T-cell (primary cell): ENCODE measurements at regions not wholly inside any gene's neighbourhood (a gene's known extent, or its start where the extent isn't known, plus 50 kb on each side); places are given as distances from the start of the nearest gene placed in this dataset.
"Not testable (repeated sequence)": the region's sequence is repeated elsewhere in the genome, so short reads cannot be mapped to it uniquely, and the experiment has no call there.

ENCODE experiments used
- ATAC-seq, 4 experiments: fragments of 200-7000 bp in 3 of 4; fragments of 150-1000 bp in 1 of 4; cut with Tn5 transposase; replicated peaks in 1 of 4; 1 replicate in 3 of 4; 2 replicates in 1 of 4; pipeline ENCODE4 v1.10.0; 2021; ENCODE audit warnings: moderate library complexity in 3 of 4, mild to moderate bottlenecking in 2 of 4, moderate number of reproducible peaks in 1 of 4
- CTCF ChIA-PET, 2 donors: fragments of 300-600 bp; sonication (Branson Sonifier 250); formaldehyde crosslinking; loops; one replicate each; lab custom pipeline; 2022; ENCODE audit warnings: antibody characterized with exemption in 2 of 2; lab: Charles Lee
- POLR2A ChIA-PET, 2 donors: fragments of 300-600 bp; sonication (Branson Sonifier 250); formaldehyde crosslinking; loops; one replicate each; lab custom pipeline; 2022; ENCODE audit warnings: antibody characterized with exemption in 2 of 2; lab: Charles Lee
- DNase-seq, 35 experiments: peaks; one replicate each; pipeline versions ENCODE4 v3.0.0 to v3.0.0-alpha.2; 2013 to 2023
- H3K27ac ChIP-seq: one replicate; pipeline ENCODE4 v1.5.1; 2013; ENCODE audit warnings: low read length
- H3K27me3 ChIP-seq, 2 experiments: replicated peaks in 1 of 2; 1 replicate in 1 of 2; 2 replicates in 1 of 2; pipeline versions ENCODE4 v1.6.1 to v1.7.0; 2013; ENCODE audit warnings: low read length in 1 of 2, mixed read lengths in 1 of 2; ENCODE audit not compliant: control insufficient read depth in 2 of 2, insufficient read depth in 2 of 2; ENCODE audit errors: extremely low read depth in 1 of 2
- H3K36me3 ChIP-seq, 2 donors: 1 replicate in 1 of 2; 2 replicates in 1 of 2; pipeline versions ENCODE4 v1.6.1 to v1.7.0; 2013; ENCODE audit warnings: low read length in 1 of 2; ENCODE audit not compliant: control insufficient read depth in 2 of 2, insufficient read depth in 1 of 2; ENCODE audit errors: extremely low read depth in 1 of 2
- H3K4me1 ChIP-seq, 2 experiments: 1 replicate in 1 of 2; 2 replicates in 1 of 2; pipeline versions ENCODE4 v1.6.1 to v1.7.0; 2013; ENCODE audit warnings: low read length in 2 of 2, mixed read lengths in 1 of 2; ENCODE audit not compliant: insufficient read depth in 2 of 2, control insufficient read depth in 1 of 2; ENCODE audit errors: extremely low read depth in 1 of 2
- H3K4me3 ChIP-seq, 2 donors: 1 replicate in 1 of 2; 2 replicates in 1 of 2; pipeline versions ENCODE4 v1.5.1 to v1.7.0; 2013; ENCODE audit warnings: mild to moderate bottlenecking in 2 of 2, low read length in 1 of 2, moderate library complexity in 1 of 2; ENCODE audit not compliant: control insufficient read depth in 1 of 2; ENCODE audit errors: extremely low read depth in 1 of 2
- H3K9me3 ChIP-seq: 2 replicates; pipeline ENCODE4 v1.7.0; 2013
- H3K27ac Mint-ChIP-seq, 2 donors: one replicate each; pipeline ENCODE4 v1.8.0; 2020 to 2021; ENCODE audit warnings: mild to moderate bottlenecking in 2 of 2, mixed read lengths in 2 of 2
- H3K27me3 Mint-ChIP-seq, 2 donors: one replicate each; pipeline ENCODE4 v1.8.0; 2021 to 2022; ENCODE audit warnings: mixed read lengths in 2 of 2
- H3K36me3 Mint-ChIP-seq: one replicate; pipeline ENCODE4 v1.8.0; 2021; ENCODE audit warnings: mixed read lengths
- H3K4me1 Mint-ChIP-seq, 3 donors: one replicate each; pipeline ENCODE4 v1.8.0; 2020 to 2022; ENCODE audit warnings: mixed read lengths in 3 of 3, mild to moderate bottlenecking in 1 of 3
- H3K4me3 Mint-ChIP-seq, 3 donors: one replicate each; pipeline ENCODE4 v1.8.0; 2020 to 2022; ENCODE audit warnings: mild to moderate bottlenecking in 3 of 3, mixed read lengths in 3 of 3, moderate library complexity in 3 of 3
- H3K9me3 Mint-ChIP-seq, 3 donors: one replicate each; pipeline ENCODE4 v1.8.0; 2020 to 2022; ENCODE audit warnings: mixed read lengths in 3 of 3
- WGBS: methylation state at CpG from one replicate; pipeline ENCODE4 v1.1.5; 2013; ENCODE audit warnings: missing lambda C conversion rate; ENCODE audit not compliant: insufficient coverage; 5-methylcytosine and 5-hydroxymethylcytosine counted together

DNA sequence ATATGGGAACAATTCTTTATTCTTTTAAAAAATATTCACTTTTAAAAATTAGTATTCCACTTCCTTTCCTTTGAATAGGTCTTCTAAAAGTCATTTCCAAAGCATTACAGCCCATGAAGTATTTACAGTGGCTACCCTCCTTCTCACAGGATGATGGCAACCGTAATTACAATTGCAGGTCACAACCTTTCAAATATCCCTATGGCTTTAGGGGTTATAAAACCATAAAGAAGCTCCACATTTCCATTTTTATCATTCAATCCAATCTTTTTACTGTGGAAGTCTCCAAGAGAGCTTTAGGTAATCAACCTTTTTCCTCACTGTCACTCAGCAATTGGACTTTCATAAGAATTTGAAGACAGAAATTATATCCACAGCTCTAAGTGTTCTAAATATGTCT lies 488.9 kb upstream of the CA10 start:
- Mint-ChIP-seq H3K27me3 (no peaks in the 10 kb centered on the region), H3K9me3 (peaks cover 0 to 15% (median 3%) of the 10 kb centered on the region in 3 donors), H3K27ac (no peak overlapping the region), H3K4me3 (no peak overlapping the region), H3K36me3 (no peaks in the 10 kb centered on the region), H3K4me1 (no peaks in the 10 kb centered on the region)
- Histone ChIP-seq H3K36me3 (no peaks in the 10 kb centered on the region), H3K4me1 (no peaks in the 10 kb centered on the region), H3K27ac (no peak overlapping the region), H3K4me3 (no peak overlapping the region), H3K27me3 (no peaks in the 10 kb centered on the region), H3K9me3 (peaks cover 3% of the 10 kb centered on the region)
- ChIA-PET CTCF (interaction anchor here in 1 of 2 donors (0.8 kb wide), 1 partner anchor 76 kb away, joined by 3 read pairs; no protein-coding TSS in a partner anchor), POLR2A (no interaction called here)
- ATAC-seq = no peak
- WGBS = no CpG with 5 or more reads among the region's 1 CpG
- no peak for DNase-seq

DNA sequence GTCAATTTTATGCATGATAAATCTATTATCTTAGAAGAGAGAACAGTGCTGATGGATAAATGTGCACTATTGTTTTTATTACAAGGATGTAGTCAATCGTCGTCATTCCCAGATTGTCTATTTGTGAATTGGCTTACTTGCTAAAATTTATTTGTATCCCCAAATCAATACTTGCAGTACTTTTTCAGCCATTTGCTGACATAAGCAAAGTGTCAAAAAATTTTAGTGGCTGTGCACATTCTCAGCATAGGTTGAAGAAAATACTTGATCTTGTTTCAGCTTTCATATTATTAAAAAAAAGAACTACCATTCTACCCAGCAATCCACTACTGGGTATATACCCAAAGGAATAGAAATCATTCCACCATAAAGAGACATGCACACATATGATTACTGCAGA lies 477.9 kb upstream of the CA10 start:
- Histone ChIP-seq H3K36me3 (no peaks in the 10 kb centered on the region), H3K27me3 (no peaks in the 10 kb centered on the region), H3K4me1 (no peaks in the 10 kb centered on the region), H3K27ac (no peak overlapping the region), H3K4me3 (no peak overlapping the region), H3K9me3 (peaks cover 2% of the 10 kb centered on the region)
- Mint-ChIP-seq H3K4me3 (no peak overlapping the region), H3K9me3 (peaks cover 7 to 13% (median 9%) of the 10 kb centered on the region in 3 donors), H3K27me3 (no peaks in the 10 kb centered on the region), H3K27ac (no peak overlapping the region), H3K36me3 (no peaks in the 10 kb centered on the region), H3K4me1 (no peaks in the 10 kb centered on the region)
- DNase-seq = no peak
- ATAC-seq = no peak
- CTCF ChIA-PET = interaction anchor here in 1 of 2 donors (0.5 kb wide), 1 partner anchor 1712 kb away, joined by 3 read pairs; no protein-coding TSS in a partner anchor
- POLR2A ChIA-PET = no interaction called here
- WGBS = no CpG with 5 or more reads among the region's 2 CpGs

GRCh38 chr17:52606590-52606989 lies 448.1 kb upstream of the CA10 start:
- H3K27ac Mint-ChIP-seq = no peak overlapping the region
- ChIA-PET CTCF (no interaction called here), POLR2A (no interaction called here)
- Histone ChIP-seq H3K36me3 (no peaks in the 10 kb centered on the region), H3K4me1 (no peaks in the 10 kb centered on the region), H3K4me3 (no peak overlapping the region), H3K27ac (no peak overlapping the region), H3K9me3 (no peaks in the 10 kb centered on the region), H3K27me3 (no peaks in the 10 kb centered on the region)
- peaks cover 0 to 9% (median 0%) of the 10 kb centered on the region in 3 donors for H3K9me3 Mint-ChIP-seq
- H3K4me3 Mint-ChIP-seq = no peak overlapping the region
- ATAC-seq = no peak
- H3K4me1 Mint-ChIP-seq = no peaks in the 10 kb centered on the region
- H3K36me3 Mint-ChIP-seq = no peaks in the 10 kb centered on the region
- H3K27me3 Mint-ChIP-seq = no peaks in the 10 kb centered on the region
- WGBS = no CpG with 5 or more reads among the region's 2 CpGs
- no peak for DNase-seq

- no peak for ATAC-seq
- H3K4me1 Mint-ChIP-seq = no peaks in the 10 kb centered on the region
- no CpG with 5 or more reads among the region's 2 CpGs for WGBS
- H3K27ac Mint-ChIP-seq = no peak overlapping the region
- CTCF ChIA-PET = no interaction called here
- no peaks in the 10 kb centered on the region for H3K4me1 ChIP-seq
- no peak overlapping the region for H3K27ac ChIP-seq
- H3K9me3 ChIP-seq = no peaks in the 10 kb centered on the region
- no peak overlapping the region for H3K4me3 Mint-ChIP-seq
- no peaks in the 10 kb centered on the region for H3K27me3 Mint-ChIP-seq
- no peaks in the 10 kb centered on the region for H3K27me3 ChIP-seq
- POLR2A ChIA-PET = no interaction called here
- no peak overlapping the region for H3K4me3 ChIP-seq
- no peak for DNase-seq
- peaks cover 0 to 9% (median 0%) of the 10 kb centered on the region in 3 donors for H3K9me3 Mint-ChIP-seq
- H3K36me3 ChIP-seq = no peaks in the 10 kb centered on the region
- H3K36me3 Mint-ChIP-seq = no peaks in the 10 kb centered on the region
Measured at GRCh38 chr17:52606098-52606497, 447.6 kb upstream of the CA10 start.

DNA sequence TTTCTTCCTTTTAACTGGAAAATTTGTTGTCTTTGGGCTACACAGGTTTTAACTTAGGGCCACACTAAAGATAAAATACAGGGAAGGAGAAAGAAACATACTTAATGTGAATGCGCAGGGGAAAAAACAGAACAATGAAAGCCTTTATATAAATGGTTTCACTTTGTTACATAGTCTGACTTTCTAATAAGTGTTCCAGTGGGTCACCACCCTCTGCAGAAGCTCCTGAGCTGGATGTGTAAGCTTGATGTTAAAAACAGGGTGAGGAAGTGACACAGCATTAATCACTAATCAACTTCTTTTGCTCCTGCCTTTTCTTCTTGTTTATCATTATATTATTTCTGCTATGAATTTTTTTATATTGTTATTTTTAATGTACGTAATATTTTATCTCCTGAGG lies 445.6 kb upstream of the CA10 start:
- Mint-ChIP-seq H3K27me3 (no peaks in the 10 kb centered on the region), H3K36me3 (no peaks in the 10 kb centered on the region), H3K4me1 (no peaks in the 10 kb centered on the region), H3K4me3 (no peak overlapping the region), H3K9me3 (peaks cover 0 to 8% (median 0%) of the 10 kb centered on the region in 3 donors), H3K27ac (no peak overlapping the region)
- ChIA-PET POLR2A (no interaction called here), CTCF (no interaction called here)
- Histone ChIP-seq H3K27ac (no peak overlapping the region), H3K27me3 (no peaks in the 10 kb centered on the region), H3K9me3 (no peaks in the 10 kb centered on the region), H3K36me3 (no peaks in the 10 kb centered on the region), H3K4me3 (no peak overlapping the region), H3K4me1 (no peaks in the 10 kb centered on the region)
- DNase-seq (no peak), ATAC-seq (no peak)
- no CpG with 5 or more reads among the region's 2 CpGs for WGBS

GRCh38 chr17:52597452-52598215 lies 439.1 kb upstream of the CA10 start:
- H3K4me1 ChIP-seq, CTCF ChIA-PET, H3K27ac ChIP-seq, H3K4me1 Mint-ChIP-seq, H3K4me3 Mint-ChIP-seq, H3K36me3 ChIP-seq, H3K27ac Mint-ChIP-seq, ATAC-seq, H3K36me3 Mint-ChIP-seq, H3K27me3 ChIP-seq, POLR2A ChIA-PET, H3K9me3 ChIP-seq, H3K27me3 Mint-ChIP-seq, DNase-seq, H3K4me3 ChIP-seq: not testable (repeated sequence)
- WGBS = 78% methylated on average over 9 of the region's 11 CpGs
- H3K9me3 Mint-ChIP-seq = peaks cover 5 to 11% (median 9%) of the 10 kb centered on the region in 3 donors
